Trophoblast cell (in vitro differentiated cells and primary cell): ENCODE measurements at regions not wholly inside any gene's neighbourhood (a gene's known extent, or its start where the extent isn't known, plus 50 kb on each side); places are given as distances from the start of the nearest gene placed in this dataset.
A peak's percentile ranks its signal among the peaks of the same experiment; 100 is the strongest.

Experiments used
- DNase-seq, 2 donors: peaks; one replicate each; pipeline ENCODE4 v3.0.0-alpha.2; 2016
- H2AFZ ChIP-seq: 2 replicates; pipeline ENCODE4 v1.6.1; 2013; ENCODE audit warnings: low read length, moderate library complexity, mild to moderate bottlenecking; ENCODE audit not compliant: insufficient read depth, poor library complexity
- H2AK5ac ChIP-seq: 2 replicates; pipeline ENCODE4 v1.6.1; 2013; ENCODE audit warnings: mild to moderate bottlenecking, low read length
- H2BK120ac ChIP-seq: 2 replicates; pipeline ENCODE4 v1.6.1; 2013; ENCODE audit warnings: low read length, mild to moderate bottlenecking, moderate library complexity; ENCODE audit not compliant: insufficient read depth, poor library complexity
- H2BK12ac ChIP-seq: 2 replicates; pipeline ENCODE4 v1.6.1; 2013; ENCODE audit warnings: mild to moderate bottlenecking, low read length, moderate library complexity
- H2BK5ac ChIP-seq: 2 replicates; pipeline ENCODE4 v1.6.1; 2013; ENCODE audit warnings: low read length, low read depth, moderate library complexity, mild to moderate bottlenecking; ENCODE audit not compliant: poor library complexity
- H3K14ac ChIP-seq: 2 replicates; pipeline ENCODE4 v1.6.1; 2013; ENCODE audit warnings: mild to moderate bottlenecking, low read length
- H3K18ac ChIP-seq: 2 replicates; pipeline ENCODE4 v1.6.1; 2013; ENCODE audit warnings: mild to moderate bottlenecking, low read length
- H3K23ac ChIP-seq: 2 replicates; pipeline ENCODE4 v1.6.1; 2013; ENCODE audit warnings: low read length
- H3K27ac ChIP-seq: 2 replicates; pipeline ENCODE4 v1.5.1; 2013; ENCODE audit warnings: low read depth, mild to moderate bottlenecking, inconsistent platforms, low read length, moderate library complexity
- H3K27me3 ChIP-seq: 2 replicates; pipeline ENCODE4 v1.6.1; 2013; ENCODE audit warnings: inconsistent platforms, mild to moderate bottlenecking, low read length, moderate library complexity; ENCODE audit not compliant: insufficient read depth
- H3K36me3 ChIP-seq, 2 experiments: 1 replicate in 1 of 2; 2 replicates in 1 of 2; pipeline ENCODE4 v1.6.1; 2013; ENCODE audit warnings: low read length in 2 of 2, mild to moderate bottlenecking in 2 of 2, moderate library complexity in 1 of 2; ENCODE audit not compliant: insufficient read depth in 2 of 2, control insufficient read depth in 1 of 2
- H3K4ac ChIP-seq: 2 replicates; pipeline ENCODE4 v1.6.1; 2013; ENCODE audit warnings: low read depth, mild to moderate bottlenecking, low read length, moderate library complexity
- H3K4me1 ChIP-seq, 2 experiments: 1 replicate in 1 of 2; 2 replicates in 1 of 2; pipeline ENCODE4 v1.6.1; 2013; ENCODE audit warnings: low read length in 2 of 2, mild to moderate bottlenecking in 2 of 2, moderate library complexity in 1 of 2; ENCODE audit not compliant: insufficient read depth in 2 of 2, control insufficient read depth in 1 of 2
- H3K4me2 ChIP-seq: 2 replicates; pipeline ENCODE4 v1.6.1; 2013; ENCODE audit warnings: inconsistent platforms, mild to moderate bottlenecking, low read length, moderate library complexity
- H3K4me3 ChIP-seq: 2 replicates; pipeline ENCODE4 v1.5.1; 2013; ENCODE audit warnings: mild to moderate bottlenecking, low read depth, low read length, inconsistent platforms
- H3K79me1 ChIP-seq: one replicate; pipeline ENCODE4 v1.6.1; 2013; ENCODE audit warnings: low read length
- H3K79me2 ChIP-seq: 2 replicates; pipeline ENCODE4 v1.6.1; 2013; ENCODE audit warnings: low read length, mild to moderate bottlenecking; ENCODE audit not compliant: control insufficient read depth, insufficient read depth, poor library complexity
- H3K9ac ChIP-seq: 2 replicates; pipeline ENCODE4 v1.6.1; 2013; ENCODE audit warnings: mild to moderate bottlenecking, low read length
- H3K9me3 ChIP-seq: 2 replicates; pipeline ENCODE4 v1.6.1; 2013; ENCODE audit warnings: low read depth, mild to moderate bottlenecking, control low read depth, inconsistent platforms, low read length; ENCODE audit not compliant: insufficient read depth
- H4K12ac ChIP-seq: 2 replicates; pipeline ENCODE4 v1.6.1; 2013; ENCODE audit warnings: low read depth, mild to moderate bottlenecking, low read length, moderate library complexity
- H4K8ac ChIP-seq: 2 replicates; pipeline ENCODE4 v1.6.1; 2013; ENCODE audit warnings: low read depth, mild to moderate bottlenecking, low read length, moderate library complexity
- H4K91ac ChIP-seq: one replicate; pipeline ENCODE4 v1.6.1; 2013; ENCODE audit warnings: low read depth, mild to moderate bottlenecking, low read length, moderate library complexity
- WGBS: extraction: QIAGEN DNeasy Blood & Tissue Kit; methylation state at CpG from one replicate; pipeline ENCODE4 v1.1.7; 2013; ENCODE audit warnings: missing lambda C conversion rate; ENCODE audit not compliant: insufficient read length, insufficient coverage; ENCODE audit errors: extremely low coverage; 5-methylcytosine and 5-hydroxymethylcytosine counted together

DNA sequence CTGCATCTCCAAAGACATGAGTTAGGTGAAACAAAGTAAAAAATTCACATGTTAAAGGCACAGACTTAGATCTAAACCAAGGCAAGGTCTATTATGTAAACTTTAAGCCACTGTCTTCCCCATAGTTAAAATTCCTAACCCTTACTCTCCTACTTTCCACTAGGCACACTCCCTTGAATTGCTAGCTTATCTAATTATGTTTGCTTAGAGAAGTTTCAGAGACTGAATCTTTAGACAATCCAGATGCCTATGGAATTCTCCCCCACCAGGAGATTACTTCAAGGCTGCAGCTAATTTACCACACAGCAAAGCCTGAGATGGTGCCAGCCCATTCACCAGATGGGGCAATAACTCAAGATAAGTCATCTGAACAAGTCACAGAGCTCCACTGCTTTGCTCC lies 803.1 kb upstream of the COX7C start:
- Histone ChIP-seq H3K14ac (no peak overlapping the region), H4K8ac (no peak overlapping the region), H3K18ac (no peak overlapping the region), H3K9me3 (no peaks in the 10 kb centered on the region), H4K91ac (no peak overlapping the region), H3K4me3 (no peak overlapping the region), H3K36me3 (no peaks in the 10 kb centered on the region), H3K79me1 (no peaks in the 10 kb centered on the region), H3K23ac (no peak overlapping the region), H3K27ac (no peak overlapping the region), H3K79me2 (no peaks in the 10 kb centered on the region), H2BK120ac (no peak overlapping the region), H3K9ac (no peak overlapping the region), H4K12ac (no peak overlapping the region), H2BK12ac (no peak overlapping the region), H3K4me2 (no peak overlapping the region), H2AK5ac (no peak overlapping the region), H2BK5ac (no peak overlapping the region), H3K27me3 (no peaks in the 10 kb centered on the region), H3K4me1 (peaks cover 0 to 2% of the 10 kb centered on the region in 2 experiments), H2AFZ (no peak overlapping the region), H3K4ac (no peak overlapping the region)
- peak; percentile 56 for DNase-seq

DNA sequence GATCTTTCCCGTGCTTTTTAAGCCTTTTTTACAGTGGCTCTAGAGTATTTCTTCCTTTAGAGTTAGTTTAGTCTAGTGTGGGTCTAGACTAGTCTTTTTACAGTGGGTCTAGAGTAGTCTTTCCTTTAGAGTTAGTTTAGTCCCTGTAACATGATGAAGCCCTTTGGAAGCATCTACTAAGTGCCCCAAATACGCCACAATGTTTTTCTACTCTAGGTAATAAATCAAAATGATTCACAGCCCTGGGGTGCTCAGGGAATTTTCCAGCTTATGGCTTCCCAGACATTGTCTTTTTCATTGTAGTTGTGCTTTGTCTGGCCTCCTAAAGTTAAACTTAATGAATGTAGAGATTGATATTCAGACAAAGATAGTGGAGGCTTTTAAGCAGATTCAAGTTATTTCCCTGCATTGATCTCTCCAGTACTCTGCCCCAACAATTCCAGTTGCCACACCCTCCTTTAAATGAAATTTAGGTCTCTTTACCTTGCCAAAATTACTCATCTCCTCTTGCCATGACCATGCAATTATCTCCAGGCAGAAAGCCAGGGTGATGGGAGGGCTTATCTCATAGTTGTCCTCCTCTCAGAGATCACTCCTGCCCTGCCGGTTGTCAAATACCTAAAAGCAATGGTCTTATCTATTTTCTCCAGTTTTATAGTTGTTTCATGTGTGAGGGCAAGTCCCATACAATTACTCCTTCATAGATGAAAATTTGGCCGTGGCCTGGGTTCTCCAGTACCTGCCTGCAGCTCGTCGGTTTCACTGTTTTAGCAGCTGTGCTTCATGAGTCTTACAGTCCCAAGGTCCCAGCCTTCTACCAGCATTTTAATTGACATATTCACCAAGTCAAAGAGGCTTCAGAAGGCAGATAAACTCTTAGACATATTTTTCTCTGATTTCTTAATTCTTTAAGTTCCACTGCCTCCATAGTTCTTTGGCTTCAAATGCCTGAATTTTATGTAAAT lies 794.0 kb upstream of the COX7C start:
- DNase-seq, result peak; percentile 16 to 63
- Histone ChIP-seq H3K14ac (no peak overlapping the region), H4K8ac (no peak overlapping the region), H3K18ac (no peak overlapping the region), H4K91ac (no peak overlapping the region), H3K9me3 (no peaks in the 10 kb centered on the region), H3K79me2 (no peaks in the 10 kb centered on the region), H3K27ac (no peak overlapping the region), H2AFZ (no peak overlapping the region), H3K4me2 (no peak overlapping the region), H3K4me1 (peaks cover 0 to 1% of the 10 kb centered on the region in 2 experiments), H2BK5ac (no peak overlapping the region), H2BK120ac (no peak overlapping the region), H2AK5ac (no peak overlapping the region), H3K4me3 (no peak overlapping the region), H3K36me3 (no peaks in the 10 kb centered on the region), H3K27me3 (no peaks in the 10 kb centered on the region), H3K23ac (no peak overlapping the region), H3K9ac (no peak overlapping the region), H2BK12ac (no peak overlapping the region), H3K79me1 (no peaks in the 10 kb centered on the region), H4K12ac (no peak overlapping the region), H3K4ac (no peak overlapping the region)
- WGBS, result no CpG with 5 or more reads among the region's 6 CpGs

DNA sequence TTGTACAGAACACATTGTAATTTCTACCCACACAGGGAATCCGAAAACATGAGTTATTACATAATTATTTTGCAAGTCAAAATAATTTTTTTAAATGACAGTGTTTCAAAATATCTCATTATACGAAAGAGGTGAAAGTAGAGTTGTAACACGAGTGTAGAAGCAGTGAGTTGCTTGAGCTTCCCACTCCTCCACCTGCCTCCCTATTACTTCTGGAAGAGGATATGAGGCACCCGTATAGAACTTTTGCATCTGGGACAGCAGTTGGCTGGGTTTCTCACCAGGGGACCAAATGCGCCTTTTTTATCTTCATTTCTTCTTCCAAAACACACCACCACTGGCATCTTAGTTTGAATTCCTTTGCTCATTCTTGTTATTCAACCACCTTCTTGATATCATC lies 779.0 kb upstream of the COX7C start:
- Histone ChIP-seq H3K4me1 (no peaks in the 10 kb centered on the region), H3K14ac (no peak overlapping the region), H3K9ac (no peak overlapping the region), H2AK5ac (no peak overlapping the region), H2BK120ac (no peak overlapping the region), H2BK12ac (no peak overlapping the region), H3K79me2 (no peaks in the 10 kb centered on the region), H3K4me3 (no peak overlapping the region), H4K12ac (no peak overlapping the region), H4K91ac (no peak overlapping the region), H3K79me1 (no peaks in the 10 kb centered on the region), H4K8ac (no peak overlapping the region), H3K27ac (no peak overlapping the region), H3K4ac (no peak overlapping the region), H3K18ac (no peak overlapping the region), H3K36me3 (no peaks in the 10 kb centered on the region), H3K9me3 (peaks cover 1% of the 10 kb centered on the region), H3K4me2 (no peak overlapping the region), H2BK5ac (no peak overlapping the region), H3K27me3 (no peaks in the 10 kb centered on the region), H2AFZ (no peak overlapping the region), H3K23ac (no peak overlapping the region)
- WGBS, result no CpG with 5 or more reads among the region's 5 CpGs
- no peak for DNase-seq

DNA sequence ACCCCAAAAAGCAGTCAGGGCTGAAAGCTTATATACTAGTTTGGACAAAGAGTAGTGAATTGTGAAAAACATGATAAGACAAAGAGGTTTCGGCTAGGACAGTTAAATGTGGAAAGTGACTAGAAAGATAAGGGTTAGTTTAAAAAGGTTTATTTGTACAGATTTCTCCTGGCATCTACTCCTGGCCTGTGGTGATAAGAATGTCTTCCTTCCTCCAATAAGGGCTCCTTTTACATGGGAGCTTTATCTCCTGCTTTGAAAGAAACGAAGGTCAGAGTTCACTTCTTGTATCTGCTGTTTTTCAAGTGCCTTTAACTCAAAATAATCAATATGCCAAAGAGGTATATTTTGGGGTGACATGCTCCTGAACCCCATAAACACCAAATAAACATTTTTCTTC lies 776.1 kb upstream of the COX7C start:
- H4K12ac ChIP-seq, result no peak overlapping the region
- no peak overlapping the region for H2BK5ac ChIP-seq
- no peak overlapping the region for H3K27ac ChIP-seq
- H3K4me3 ChIP-seq, result no peak overlapping the region
- H3K9me3 ChIP-seq, result peaks cover 1% of the 10 kb centered on the region
- no peaks in the 10 kb centered on the region for H3K79me1 ChIP-seq
- H2BK12ac ChIP-seq, result no peak overlapping the region
- no peak overlapping the region for H2AFZ ChIP-seq
- H3K23ac ChIP-seq, result no peak overlapping the region
- no peaks in the 10 kb centered on the region for H3K27me3 ChIP-seq
- no CpG with 5 or more reads among the region's 2 CpGs for WGBS
- H3K14ac ChIP-seq, result no peak overlapping the region
- no peaks in the 10 kb centered on the region for H3K36me3 ChIP-seq
- no peak overlapping the region for H2AK5ac ChIP-seq
- H3K4me2 ChIP-seq, result no peak overlapping the region
- no peaks in the 10 kb centered on the region for H3K4me1 ChIP-seq
- no peak overlapping the region for H3K9ac ChIP-seq
- H3K18ac ChIP-seq, result no peak overlapping the region
- DNase-seq, result no peak
- no peaks in the 10 kb centered on the region for H3K79me2 ChIP-seq
- no peak overlapping the region for H3K4ac ChIP-seq
- no peak overlapping the region for H4K91ac ChIP-seq
- no peak overlapping the region for H4K8ac ChIP-seq
- no peak overlapping the region for H2BK120ac ChIP-seq
